Right atrium auricular region (tissue), 2 donors: ENCODE measurements at regions not wholly inside any gene's neighbourhood (a gene's known extent, or its start where the extent isn't known, plus 50 kb on each side); places are given as distances from the start of the nearest gene placed in this dataset.

Experiments
- DNase-seq: peaks from one replicate; pipeline ENCODE4 v3.0.0-alpha.2; 2019; ENCODE audit warnings: low spot score
- H3K27ac ChIP-seq, 2 donors: fragments of 200-600 bp; sonication (generic); 1 replicate in 1 of 2; 2 replicates in 1 of 2; pipeline ENCODE4 v1.5.1; 2016 to 2019
- H3K27me3 ChIP-seq, 2 donors: fragments of 200-600 bp; sonication (generic); one replicate each; pipeline versions ENCODE4 v1.5.1 to v1.6.0; 2017 to 2019
- H3K36me3 ChIP-seq: fragments of 200-600 bp; sonication (generic); one replicate; pipeline ENCODE4 v1.5.1; 2016
- H3K4me1 ChIP-seq, 2 donors: fragments of 200-600 bp; sonication (generic); one replicate each; pipeline versions ENCODE4 v1.5.1 to v1.6.0; 2017 to 2019
- H3K4me3 ChIP-seq, 2 donors: fragments of 200-600 bp; sonication (generic); 1 replicate in 1 of 2; 2 replicates in 1 of 2; pipeline ENCODE4 v1.5.1; 2017 to 2019; ENCODE audit warnings: mild to moderate bottlenecking in 1 of 2, moderate library complexity in 1 of 2
- H3K9me3 ChIP-seq, 2 donors: fragments of 200-600 bp; sonication (generic); one replicate each; pipeline ENCODE4 v1.5.1; 2019
- CTCF ChIP-seq, 2 donors: fragments of 200-600 bp; sonication (generic); IDR thresholded peaks; one replicate each; pipeline ENCODE4 v1.5.1; 2019; ENCODE audit warnings: antibody characterized with exemption in 2 of 2

- H3K4me1 ChIP-seq, result no peaks in the 10 kb centered on the region
- no peaks in the 10 kb centered on the region for H3K36me3 ChIP-seq
- no peak for TF ChIP-seq CTCF (IDR thresholded peaks at IDR 0.05)
- H3K27me3 ChIP-seq, result no peaks in the 10 kb centered on the region
- no peak overlapping the region for H3K4me3 ChIP-seq
- no peak for DNase-seq
- no peaks in the 10 kb centered on the region for H3K9me3 ChIP-seq
- no peak overlapping the region for H3K27ac ChIP-seq
Observed at GRCh38 chr3:99430348-99431134, 207.9 kb upstream of the COL8A1 start.

GRCh38 chr3:99429502-99429901 is 208.9 kb upstream of the COL8A1 start:
- Histone ChIP-seq H3K4me1 (no peaks in the 10 kb centered on the region), H3K27me3 (no peaks in the 10 kb centered on the region), H3K9me3 (no peaks in the 10 kb centered on the region), H3K27ac (no peak overlapping the region), H3K4me3 (no peak overlapping the region), H3K36me3 (no peaks in the 10 kb centered on the region)
- TF ChIP-seq CTCF (IDR thresholded peaks at IDR 0.05), result no peak
- no peak for DNase-seq

- H3K4me1 ChIP-seq, result no peaks in the 10 kb centered on the region
- no peaks in the 10 kb centered on the region for H3K27me3 ChIP-seq
- no peaks in the 10 kb centered on the region for H3K36me3 ChIP-seq
- DNase-seq, result no peak
- H3K9me3 ChIP-seq, result no peaks in the 10 kb centered on the region
- TF ChIP-seq CTCF (IDR thresholded peaks at IDR 0.05), result no peak
- no peak overlapping the region for H3K4me3 ChIP-seq
- H3K27ac ChIP-seq, result no peak overlapping the region
Observed at GRCh38 chr3:99425930-99426329, 212.5 kb upstream of the COL8A1 start.

- Histone ChIP-seq H3K27me3 (no peaks in the 10 kb centered on the region), H3K9me3 (no peaks in the 10 kb centered on the region), H3K36me3 (no peaks in the 10 kb centered on the region), H3K4me3 (no peak overlapping the region), H3K27ac (no peak overlapping the region), H3K4me1 (no peaks in the 10 kb centered on the region)
- TF ChIP-seq CTCF (IDR thresholded peaks at IDR 0.05), result no peak
- DNase-seq, result no peak
Observed at GRCh38 chr3:99419116-99419515, 219.3 kb upstream of the COL8A1 start.

- no peak overlapping the region for H3K27ac ChIP-seq
Observed at GRCh38 chr3:99418709-99419108, 219.7 kb upstream of the COL8A1 start.

More at GRCh38 chr3:99418709-99419108, 219.7 kb upstream of the COL8A1 start:
- Histone ChIP-seq H3K36me3 (no peaks in the 10 kb centered on the region), H3K4me3 (no peak overlapping the region), H3K9me3 (no peaks in the 10 kb centered on the region), H3K4me1 (no peaks in the 10 kb centered on the region), H3K27me3 (no peaks in the 10 kb centered on the region)
- no peak for TF ChIP-seq CTCF (IDR thresholded peaks at IDR 0.05)
- no peak for DNase-seq
